ENCODE measurements at regions not wholly inside any gene's neighbourhood (a gene's known extent, or its start where the extent isn't known, plus 50 kb on each side); places are given as distances from the start of the nearest gene placed in this dataset.

GRCh38 chr7:36044101-36044892 lies 108.8 kb upstream of the EEPD1 start:
- Histone ChIP-seq H3K9me3 (ENCODE audit: low read length) (no peaks in the 10 kb centered on the region), H2AFZ (ENCODE audit: low read length) (no peak overlapping the region), H3K9me2 (replicated peaks; ENCODE audit: insufficient read depth, low read length) (no peaks in the 10 kb centered on the region), H3K27me3 (ENCODE audit: low read length) (no peaks in the 10 kb centered on the region), H3K4me3 (ENCODE audit: low read length) (no peak overlapping the region), H3K4me1 (ENCODE audit: low read length) (no peaks in the 10 kb centered on the region), H3K36me3 (ENCODE audit: insufficient read depth, low read length) (no peaks in the 10 kb centered on the region), H3K79me2 (ENCODE audit: low read length) (no peaks in the 10 kb centered on the region), H4K20me1 (ENCODE audit: insufficient read depth, low read depth, low read length) (no peaks in the 10 kb centered on the region), H3K27ac (ENCODE audit: low read length) (no peak overlapping the region), H3K4me2 (ENCODE audit: low read depth, low read length, poor library complexity, severe bottlenecking) (no peak overlapping the region), H3K9ac (ENCODE audit: low read length) (no peak overlapping the region)
- no peak for DNase-seq

- no peaks in the 10 kb centered on the region for H3K9me2 ChIP-seq (replicated peaks; ENCODE audit: insufficient read depth, low read length)
- no peak overlapping the region for H3K4me2 ChIP-seq (ENCODE audit: low read depth, low read length, poor library complexity, severe bottlenecking)
- H3K9me3 ChIP-seq (ENCODE audit: low read length): no peaks in the 10 kb centered on the region
- no peaks in the 10 kb centered on the region for H3K27me3 ChIP-seq (ENCODE audit: low read length)
- H3K4me3 ChIP-seq (ENCODE audit: low read length): no peak overlapping the region
- no peaks in the 10 kb centered on the region for H3K79me2 ChIP-seq (ENCODE audit: low read length)
- H2AFZ ChIP-seq (ENCODE audit: low read length): no peak overlapping the region
- no peak overlapping the region for H3K9ac ChIP-seq (ENCODE audit: low read length)
- no peaks in the 10 kb centered on the region for H4K20me1 ChIP-seq (ENCODE audit: insufficient read depth, low read depth, low read length)
- DNase-seq: no peak
- H3K27ac ChIP-seq (ENCODE audit: low read length): no peak overlapping the region
- no peaks in the 10 kb centered on the region for H3K36me3 ChIP-seq (ENCODE audit: insufficient read depth, low read length)
- no peaks in the 10 kb centered on the region for H3K4me1 ChIP-seq (ENCODE audit: low read length)
These were observed 107.7 kb upstream of the EEPD1 start for GRCh38 chr7:36045326-36045725.

DNA sequence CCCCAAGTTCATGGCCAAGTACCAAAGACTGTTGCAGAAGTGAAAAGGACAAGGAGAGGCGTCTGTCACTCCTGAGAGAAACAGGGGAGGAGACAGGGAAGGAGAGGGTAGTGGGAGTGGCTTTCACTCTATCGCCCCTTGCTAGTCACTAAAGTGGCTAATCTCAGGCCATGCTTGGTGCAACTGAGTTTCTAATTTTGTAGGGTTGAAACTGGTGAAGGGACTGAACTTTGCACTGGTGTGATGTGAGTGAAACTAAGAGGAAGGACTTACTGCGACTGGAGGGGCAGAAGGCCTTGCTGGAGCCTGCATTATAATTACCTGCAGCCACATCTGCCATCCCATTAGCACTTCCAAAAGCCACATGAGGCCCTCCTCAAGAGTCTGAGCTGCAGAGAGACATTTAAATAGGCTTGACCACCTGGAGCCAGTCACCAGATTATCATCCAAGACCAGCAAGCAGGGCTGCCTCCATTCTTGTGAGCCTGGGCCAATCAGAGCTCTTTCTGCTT lies 107.2 kb upstream of the EEPD1 start:
- H3K9me3 ChIP-seq (ENCODE audit: low read length): no peaks in the 10 kb centered on the region
- H3K27me3 ChIP-seq (ENCODE audit: low read length): no peaks in the 10 kb centered on the region
- H3K9me2 ChIP-seq (replicated peaks; ENCODE audit: insufficient read depth, low read length): no peaks in the 10 kb centered on the region
- DNase-seq: no peak
- no peak overlapping the region for H3K27ac ChIP-seq (ENCODE audit: low read length)
- H3K4me1 ChIP-seq (ENCODE audit: low read length): no peaks in the 10 kb centered on the region
- H3K4me2 ChIP-seq (ENCODE audit: low read depth, low read length, poor library complexity, severe bottlenecking): no peak overlapping the region
- H3K36me3 ChIP-seq (ENCODE audit: insufficient read depth, low read length): no peaks in the 10 kb centered on the region
- H4K20me1 ChIP-seq (ENCODE audit: insufficient read depth, low read depth, low read length): no peaks in the 10 kb centered on the region
- no peak overlapping the region for H2AFZ ChIP-seq (ENCODE audit: low read length)
- H3K4me3 ChIP-seq (ENCODE audit: low read length): no peak overlapping the region
- no peaks in the 10 kb centered on the region for H3K79me2 ChIP-seq (ENCODE audit: low read length)
- no peak overlapping the region for H3K9ac ChIP-seq (ENCODE audit: low read length)

DNA sequence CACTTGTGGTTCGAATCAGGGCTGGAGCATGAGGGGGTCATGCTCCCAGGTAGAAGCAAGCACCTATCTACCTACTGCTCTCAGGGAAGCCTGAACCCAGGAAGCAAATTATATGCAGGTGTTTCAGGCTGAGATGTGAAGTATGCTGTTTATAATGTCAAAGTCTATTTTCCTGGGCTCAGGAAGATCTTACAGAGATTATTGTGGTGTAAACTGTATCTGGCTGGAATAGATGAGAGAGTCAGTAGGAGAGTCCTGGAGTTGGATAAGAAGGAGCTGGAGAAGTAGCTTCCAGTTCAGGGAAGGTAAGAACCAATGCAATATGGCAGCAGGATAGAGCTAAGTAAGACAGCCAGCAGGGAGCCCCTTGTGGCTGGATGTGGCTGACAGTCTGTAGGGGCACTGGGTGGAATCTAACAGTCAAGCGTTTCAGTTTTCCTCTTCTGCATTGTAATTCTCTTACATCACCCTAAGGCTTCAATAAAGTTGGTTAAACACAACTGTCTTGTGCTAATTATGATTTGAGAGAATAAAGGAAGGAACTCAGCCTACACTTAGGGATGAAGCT lies 105.9 kb upstream of the EEPD1 start:
- no peaks in the 10 kb centered on the region for H3K9me3 ChIP-seq (ENCODE audit: low read length)
- H3K27ac ChIP-seq (ENCODE audit: low read length): no peak overlapping the region
- no peak overlapping the region for H2AFZ ChIP-seq (ENCODE audit: low read length)
- no peaks in the 10 kb centered on the region for H3K79me2 ChIP-seq (ENCODE audit: low read length)
- DNase-seq: peak; percentile 52
- no peak overlapping the region for H3K9ac ChIP-seq (ENCODE audit: low read length)
- no peaks in the 10 kb centered on the region for H3K9me2 ChIP-seq (replicated peaks; ENCODE audit: insufficient read depth, low read length)
- no peaks in the 10 kb centered on the region for H3K4me1 ChIP-seq (ENCODE audit: low read length)
- no peak overlapping the region for H3K4me2 ChIP-seq (ENCODE audit: low read depth, low read length, poor library complexity, severe bottlenecking)
- H3K4me3 ChIP-seq (ENCODE audit: low read length): no peak overlapping the region
- no peaks in the 10 kb centered on the region for H3K36me3 ChIP-seq (ENCODE audit: insufficient read depth, low read length)
- H4K20me1 ChIP-seq (ENCODE audit: insufficient read depth, low read depth, low read length): no peaks in the 10 kb centered on the region
- H3K27me3 ChIP-seq (ENCODE audit: low read length): no peaks in the 10 kb centered on the region

DNA sequence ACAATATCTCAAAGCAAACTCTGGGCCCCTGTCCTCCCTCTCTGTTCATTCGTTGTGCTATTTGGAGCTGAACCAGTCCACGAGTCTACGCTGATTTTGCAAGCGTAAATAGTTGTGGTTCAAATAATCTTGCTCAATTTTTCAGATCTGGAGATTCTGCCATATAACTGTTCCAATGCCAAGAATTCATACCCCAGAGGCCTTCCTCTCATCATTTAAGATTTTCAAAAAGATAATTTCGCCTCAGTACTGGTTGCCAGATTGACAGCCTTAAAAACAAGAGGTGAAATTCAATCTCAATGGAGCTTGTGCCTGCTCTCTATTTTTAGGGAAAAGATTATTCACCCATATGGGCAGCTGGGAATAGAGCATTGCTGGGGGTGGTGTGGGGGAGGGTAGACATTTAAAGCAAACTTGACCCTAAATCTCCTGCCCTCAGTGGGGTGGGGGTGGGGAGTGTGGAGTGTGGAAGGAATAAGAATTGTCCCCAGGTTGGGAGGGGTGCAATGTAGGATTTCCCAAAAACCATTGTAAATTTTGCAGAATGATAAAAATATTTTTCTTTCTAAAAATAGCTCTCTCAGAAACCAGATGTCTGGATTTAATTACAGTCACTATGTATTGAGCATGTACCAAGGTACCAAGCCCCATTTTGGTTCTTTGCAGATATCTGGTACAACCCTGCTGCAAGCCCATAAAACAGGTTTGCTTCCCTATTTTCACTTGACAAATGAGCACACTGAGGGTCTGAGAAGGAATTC lies 104.7 kb upstream of the EEPD1 start:
- Histone ChIP-seq H3K9me2 (replicated peaks; ENCODE audit: insufficient read depth, low read length) (no peaks in the 10 kb centered on the region), H2AFZ (ENCODE audit: low read length) (no peak overlapping the region), H3K9ac (ENCODE audit: low read length) (no peak overlapping the region), H3K4me1 (ENCODE audit: low read length) (no peaks in the 10 kb centered on the region), H3K79me2 (ENCODE audit: low read length) (no peaks in the 10 kb centered on the region), H3K9me3 (ENCODE audit: low read length) (no peaks in the 10 kb centered on the region), H3K36me3 (ENCODE audit: insufficient read depth, low read length) (no peaks in the 10 kb centered on the region), H3K4me3 (ENCODE audit: low read length) (no peak overlapping the region), H3K27me3 (ENCODE audit: low read length) (no peaks in the 10 kb centered on the region), H3K27ac (ENCODE audit: low read length) (no peak overlapping the region), H4K20me1 (ENCODE audit: insufficient read depth, low read depth, low read length) (no peaks in the 10 kb centered on the region), H3K4me2 (ENCODE audit: low read depth, low read length, poor library complexity, severe bottlenecking) (no peak overlapping the region)
- no peak for DNase-seq

- H3K36me3 ChIP-seq (ENCODE audit: insufficient read depth, low read length): no peaks in the 10 kb centered on the region
- no peaks in the 10 kb centered on the region for H3K4me1 ChIP-seq (ENCODE audit: low read length)
- no peak overlapping the region for H3K27ac ChIP-seq (ENCODE audit: low read length)
- H3K9me2 ChIP-seq (replicated peaks; ENCODE audit: insufficient read depth, low read length): no peaks in the 10 kb centered on the region
- no peaks in the 10 kb centered on the region for H3K27me3 ChIP-seq (ENCODE audit: low read length)
- H3K79me2 ChIP-seq (ENCODE audit: low read length): no peaks in the 10 kb centered on the region
- no peaks in the 10 kb centered on the region for H4K20me1 ChIP-seq (ENCODE audit: insufficient read depth, low read depth, low read length)
- H2AFZ ChIP-seq (ENCODE audit: low read length): no peak overlapping the region
- no peak overlapping the region for H3K4me3 ChIP-seq (ENCODE audit: low read length)
- H3K9ac ChIP-seq (ENCODE audit: low read length): no peak overlapping the region
- no peak overlapping the region for H3K4me2 ChIP-seq (ENCODE audit: low read depth, low read length, poor library complexity, severe bottlenecking)
- no peaks in the 10 kb centered on the region for H3K9me3 ChIP-seq (ENCODE audit: low read length)
- DNase-seq: no peak
These were observed 104.2 kb upstream of the EEPD1 start for GRCh38 chr7:36048902-36049240.

GRCh38 chr7:36051501-36051900 lies 101.6 kb upstream of the EEPD1 start:
- Histone ChIP-seq H3K27ac (ENCODE audit: low read length) (no peak overlapping the region), H3K9ac (ENCODE audit: low read length) (no peak overlapping the region), H3K79me2 (ENCODE audit: low read length) (no peaks in the 10 kb centered on the region), H2AFZ (ENCODE audit: low read length) (no peak overlapping the region), H3K4me2 (ENCODE audit: low read depth, low read length, poor library complexity, severe bottlenecking) (no peak overlapping the region), H3K4me3 (ENCODE audit: low read length) (no peak overlapping the region), H3K9me2 (replicated peaks; ENCODE audit: insufficient read depth, low read length) (no peaks in the 10 kb centered on the region), H3K27me3 (ENCODE audit: low read length) (no peaks in the 10 kb centered on the region), H3K9me3 (ENCODE audit: low read length) (no peaks in the 10 kb centered on the region), H3K36me3 (ENCODE audit: insufficient read depth, low read length) (no peaks in the 10 kb centered on the region), H4K20me1 (ENCODE audit: insufficient read depth, low read depth, low read length) (no peaks in the 10 kb centered on the region), H3K4me1 (ENCODE audit: low read length) (no peaks in the 10 kb centered on the region)
- no peak for DNase-seq

DNA sequence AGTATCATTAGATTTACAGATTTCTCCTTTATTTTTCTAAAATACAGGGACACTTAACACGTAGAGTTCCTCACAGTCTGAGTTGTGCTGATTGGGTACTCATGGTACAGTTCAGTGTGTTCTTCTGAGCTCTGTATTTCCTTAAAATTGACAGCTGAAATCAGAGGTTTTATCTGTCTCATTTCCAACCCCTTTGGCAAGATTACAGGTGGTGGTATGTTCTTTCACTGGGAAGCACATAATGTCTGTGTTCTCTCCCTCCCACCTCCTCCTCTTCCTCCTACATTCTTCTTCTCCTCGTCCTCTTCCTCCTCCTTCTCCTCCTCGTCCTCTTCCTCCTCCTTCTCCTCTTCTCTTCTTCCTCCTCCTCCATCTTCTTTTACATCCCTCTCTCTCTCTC lies 99.5 kb upstream of the EEPD1 start:
- Histone ChIP-seq H4K20me1 (ENCODE audit: insufficient read depth, low read depth, low read length) (no peaks in the 10 kb centered on the region), H3K79me2 (ENCODE audit: low read length) (no peaks in the 10 kb centered on the region), H3K4me1 (ENCODE audit: low read length) (peaks cover 4% of the 10 kb centered on the region; the same call in 1 of the 2 replicates), H3K27ac (ENCODE audit: low read length) (no peak overlapping the region), H3K27me3 (ENCODE audit: low read length) (no peaks in the 10 kb centered on the region), H3K4me3 (ENCODE audit: low read length) (no peak overlapping the region), H3K4me2 (ENCODE audit: low read depth, low read length, poor library complexity, severe bottlenecking) (no peak overlapping the region), H3K9me3 (ENCODE audit: low read length) (no peaks in the 10 kb centered on the region), H2AFZ (ENCODE audit: low read length) (no peak overlapping the region), H3K9me2 (replicated peaks; ENCODE audit: insufficient read depth, low read length) (no peaks in the 10 kb centered on the region), H3K36me3 (ENCODE audit: insufficient read depth, low read length) (no peaks in the 10 kb centered on the region), H3K9ac (ENCODE audit: low read length) (no peak overlapping the region)
- DNase-seq: no peak

All from Karpas-422 (cell line).